ENCODE measurements at regions not wholly inside any gene's neighbourhood (a gene's known extent, or its start where the extent isn't known, plus 50 kb on each side); places are given as distances from the start of the nearest gene placed in this dataset.

- Mint-ChIP-seq H3K36me3 (ENCODE audit: low read depth) (no peaks in the 10 kb centered on the region), H3K27ac (no peak overlapping the region), H3K9me3 (no peaks in the 10 kb centered on the region), H3K4me3 (no peak overlapping the region), H3K27me3 (ENCODE audit: insufficient read depth) (peaks cover 23% of the 10 kb centered on the region), H3K4me1 (peaks cover 3% of the 10 kb centered on the region)
- TF ChIP-seq, protein P1, sequence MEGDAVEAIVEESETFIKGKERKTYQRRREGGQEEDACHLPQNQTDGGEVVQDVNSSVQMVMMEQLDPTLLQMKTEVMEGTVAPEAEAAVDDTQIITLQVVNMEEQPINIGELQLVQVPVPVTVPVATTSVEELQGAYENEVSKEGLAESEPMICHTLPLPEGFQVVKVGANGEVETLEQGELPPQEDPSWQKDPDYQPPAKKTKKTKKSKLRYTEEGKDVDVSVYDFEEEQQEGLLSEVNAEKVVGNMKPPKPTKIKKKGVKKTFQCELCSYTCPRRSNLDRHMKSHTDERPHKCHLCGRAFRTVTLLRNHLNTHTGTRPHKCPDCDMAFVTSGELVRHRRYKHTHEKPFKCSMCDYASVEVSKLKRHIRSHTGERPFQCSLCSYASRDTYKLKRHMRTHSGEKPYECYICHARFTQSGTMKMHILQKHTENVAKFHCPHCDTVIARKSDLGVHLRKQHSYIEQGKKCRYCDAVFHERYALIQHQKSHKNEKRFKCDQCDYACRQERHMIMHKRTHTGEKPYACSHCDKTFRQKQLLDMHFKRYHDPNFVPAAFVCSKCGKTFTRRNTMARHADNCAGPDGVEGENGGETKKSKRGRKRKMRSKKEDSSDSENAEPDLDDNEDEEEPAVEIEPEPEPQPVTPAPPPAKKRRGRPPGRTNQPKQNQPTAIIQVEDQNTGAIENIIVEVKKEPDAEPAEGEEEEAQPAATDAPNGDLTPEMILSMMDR (conservative IDR thresholded peaks at IDR 0.05): no peak
- WGBS, 2 experiments (ENCODE audit: insufficient coverage in 1 of 2, insufficient read length in 1 of 2): 89 to 100% methylated on average over 1 to 3 of the region's 3 CpGs
- Histone ChIP-seq H3K9ac (ENCODE audit: extremely low read depth, low read length, poor library complexity, severe bottlenecking) (no peak overlapping the region), H3K9me3 (ENCODE audit: control insufficient read depth, low read length) (no peaks in the 10 kb centered on the region), H3K27me3 (ENCODE audit: control insufficient read depth, insufficient read depth, low read length, poor library complexity, severe bottlenecking) (peaks cover 12% of the 10 kb centered on the region), H3K36me3 (ENCODE audit: control insufficient read depth, insufficient read depth, low read length) (no peaks in the 10 kb centered on the region), H3K4me1 (ENCODE audit: control insufficient read depth, insufficient read depth, low read length) (no peaks in the 10 kb centered on the region), H3K27ac (ENCODE audit: low read depth, low read length) (no peak overlapping the region), H3K4me3 (ENCODE audit: low read length) (no peak overlapping the region)
- DNase-seq: no peak
These were observed 113.0 kb upstream of the SIRPA start for GRCh38 chr20:1782181-1782580.

DNA sequence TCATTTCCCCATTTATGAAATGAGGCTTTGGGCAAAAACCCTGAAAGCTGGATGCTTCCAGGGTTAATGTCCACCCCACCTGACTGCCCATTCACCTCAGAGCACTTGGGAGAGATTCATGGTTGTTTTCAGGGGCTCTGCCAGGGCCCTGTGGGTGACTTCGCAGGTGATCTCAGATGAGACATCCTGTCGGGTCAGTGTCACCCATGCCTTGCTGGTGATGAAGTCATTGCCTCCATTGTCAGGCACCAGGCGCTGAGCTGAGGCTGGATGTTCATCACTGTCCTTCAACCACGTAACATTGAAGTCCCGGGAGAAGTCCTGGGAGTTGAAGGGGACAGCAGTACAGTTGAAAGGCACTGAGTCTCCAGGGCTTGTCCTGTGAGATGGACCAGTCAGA, 115.6 kb upstream of the SIRPA start:
- TF ChIP-seq, protein P1 (conservative IDR thresholded peaks at IDR 0.05): no peak
- WGBS, 2 experiments (ENCODE audit: insufficient coverage in 1 of 2, insufficient read length in 1 of 2): 77 to 88% methylated on average over 3 to 5 of the region's 5 CpGs

DNA sequence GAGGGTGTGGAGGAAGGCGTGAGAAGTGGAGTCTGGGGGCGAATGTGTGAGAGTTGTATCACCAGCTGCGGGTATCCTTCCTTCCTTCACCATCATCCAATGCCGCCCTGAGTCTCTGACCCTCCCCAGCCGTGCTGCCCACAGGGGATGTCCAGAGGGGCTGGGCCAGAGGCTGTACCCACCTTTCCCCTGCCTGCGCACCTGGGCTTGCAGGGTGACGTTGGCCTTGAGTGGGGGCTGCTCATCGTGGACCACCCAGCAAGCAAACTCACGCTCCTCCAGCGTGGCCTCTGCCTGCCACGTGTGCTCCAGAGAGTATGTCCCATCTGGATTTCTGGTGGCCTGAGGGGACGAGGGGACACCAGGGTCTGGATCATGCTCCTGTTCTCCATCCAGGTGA, 116.9 kb upstream of the SIRPA start:
- Histone ChIP-seq H3K4me3 (ENCODE audit: low read length) (no peak overlapping the region), H3K4me1 (ENCODE audit: control insufficient read depth, insufficient read depth, low read length) (no peaks in the 10 kb centered on the region), H3K27me3 (ENCODE audit: control insufficient read depth, insufficient read depth, low read length, poor library complexity, severe bottlenecking) (peaks cover 4% of the 10 kb centered on the region), H3K27ac (ENCODE audit: low read depth, low read length) (no peak overlapping the region), H3K36me3 (ENCODE audit: control insufficient read depth, insufficient read depth, low read length) (no peaks in the 10 kb centered on the region), H3K9ac (ENCODE audit: extremely low read depth, low read length, poor library complexity, severe bottlenecking) (no peak overlapping the region), H3K9me3 (ENCODE audit: control insufficient read depth, low read length) (no peaks in the 10 kb centered on the region)
- Mint-ChIP-seq H3K27ac (no peak overlapping the region), H3K36me3 (ENCODE audit: low read depth) (peaks cover 2% of the 10 kb centered on the region), H3K4me3 (no peak overlapping the region), H3K27me3 (ENCODE audit: insufficient read depth) (peaks cover 13% of the 10 kb centered on the region), H3K4me1 (peaks cover 13% of the 10 kb centered on the region), H3K9me3 (peaks cover 3% of the 10 kb centered on the region)
- 94 to 98% methylated on average over 7 to 10 of the region's 12 CpGs for WGBS, 2 experiments (ENCODE audit: insufficient coverage in 1 of 2, insufficient read length in 1 of 2)
- TF ChIP-seq, protein P1 (conservative IDR thresholded peaks at IDR 0.05): no peak
- DNase-seq: no peak

More for the DNA sequence above, 115.6 kb upstream of the SIRPA start:
- Mint-ChIP-seq H3K9me3 (peaks cover under 1% of the 10 kb centered on the region), H3K27me3 (ENCODE audit: insufficient read depth) (peaks cover 13% of the 10 kb centered on the region), H3K4me1 (peaks cover 13% of the 10 kb centered on the region), H3K4me3 (no peak overlapping the region), H3K27ac (no peak overlapping the region), H3K36me3 (ENCODE audit: low read depth) (no peaks in the 10 kb centered on the region)
- Histone ChIP-seq H3K27ac (ENCODE audit: low read depth, low read length) (no peak overlapping the region), H3K4me1 (ENCODE audit: control insufficient read depth, insufficient read depth, low read length) (no peaks in the 10 kb centered on the region), H3K9me3 (ENCODE audit: control insufficient read depth, low read length) (no peaks in the 10 kb centered on the region), H3K36me3 (ENCODE audit: control insufficient read depth, insufficient read depth, low read length) (no peaks in the 10 kb centered on the region), H3K9ac (ENCODE audit: extremely low read depth, low read length, poor library complexity, severe bottlenecking) (no peak overlapping the region), H3K27me3 (ENCODE audit: control insufficient read depth, insufficient read depth, low read length, poor library complexity, severe bottlenecking) (peaks cover 4% of the 10 kb centered on the region), H3K4me3 (ENCODE audit: low read length) (no peak overlapping the region)
- DNase-seq: no peak
